ENCODE measurements at regions not wholly inside any gene's neighbourhood (a gene's known extent, or its start where the extent isn't known, plus 50 kb on each side); places are given as distances from the start of the nearest gene placed in this dataset.

GRCh38 chr3:94398036-94398435 lies 335.2 kb downstream of the NSUN3 start:
- POLR2A ChIA-PET (ENCODE audit: partially characterized antibody): no interaction called here
- Histone ChIP-seq H4K91ac (replicated peaks; ENCODE audit: insufficient read length, low read length) (no peak overlapping the region), H2BK120ac (replicated peaks; ENCODE audit: low read depth, low read length) (no peak overlapping the region), H3K27ac (ENCODE audit: low read depth, low read length) (no peak overlapping the region), H4K20me1 (replicated peaks in 1 of 2; ENCODE audit: control insufficient read depth in 1 of 2, insufficient read depth in 2 of 2, low read length in 2 of 2) (no peaks in the 10 kb centered on the region), H3K79me2 (ENCODE audit: control insufficient read depth in 1 of 2, insufficient read depth in 2 of 2, low read length in 2 of 2) (no peaks in the 10 kb centered on the region), H3K4me2 (ENCODE audit: insufficient read depth in 1 of 2, low read depth in 2 of 2, low read length in 2 of 2) (no peak overlapping the region), H3K23me2 (ENCODE audit: low read depth, low read length) (no peaks in the 10 kb centered on the region), H2BK5ac (ENCODE audit: low read depth, low read length) (no peak overlapping the region), H2BK12ac (ENCODE audit: low read depth, low read length) (no peak overlapping the region), H4K5ac (ENCODE audit: insufficient read length, low read depth, low read length) (no peak overlapping the region), H3K4me3 (ENCODE audit: extremely low read depth in 1 of 4, insufficient read depth in 2 of 4, low read depth in 3 of 4, low read length in 4 of 4) (no peak overlapping the region), H3K18ac (ENCODE audit: extremely low read depth, low read length) (no peak overlapping the region), H3K4me1 (replicated peaks in 1 of 4; ENCODE audit: control insufficient read depth in 3 of 4, insufficient read depth in 4 of 4, low read length in 3 of 4) (no peaks in the 10 kb centered on the region), H3K56ac (replicated peaks; ENCODE audit: insufficient read length, low read depth, low read length) (no peak overlapping the region), H2BK20ac (ENCODE audit: low read length) (no peak overlapping the region), H2AFZ (ENCODE audit: low read length) (no peak overlapping the region), H2BK15ac (ENCODE audit: low read length) (no peak overlapping the region), H3K9ac (replicated peaks in 1 of 4; ENCODE audit: extremely low read depth in 1 of 4, low read depth in 3 of 4, low read length in 3 of 4) (no peak overlapping the region), H3K4ac (replicated peaks; ENCODE audit: insufficient read length, low read depth, low read length) (no peak overlapping the region), H3K9me3 (ENCODE audit: insufficient read depth in 2 of 2, low read depth in 1 of 2, low read length in 1 of 2) (no peaks in the 10 kb centered on the region), H3K23ac (ENCODE audit: insufficient read length) (no peak overlapping the region), H3K14ac (ENCODE audit: insufficient read length) (no peak overlapping the region), H3K36me3 (ENCODE audit: control insufficient read depth in 2 of 4, insufficient read depth in 4 of 4, low read length in 3 of 4) (no peaks in the 10 kb centered on the region), H4K8ac (ENCODE audit: extremely low read depth, insufficient read depth, low read length) (no peak overlapping the region), H3K27me3 (replicated peaks in 1 of 4; ENCODE audit: control insufficient read depth in 3 of 4, extremely low read depth in 1 of 4, insufficient read depth in 3 of 4, low read length in 3 of 4) (no peaks in the 10 kb centered on the region), H3K79me1 (ENCODE audit: low read depth, low read length) (no peaks in the 10 kb centered on the region), H2AK5ac (ENCODE audit: low read depth, low read length) (no peak overlapping the region)
- CTCF ChIA-PET (ENCODE audit: partially characterized antibody): no interaction called here
- 86% methylated on average over 1 of the region's 1 CpG; no CpG with 5 or more reads in 1 of the 2 experiments for WGBS, 2 experiments (ENCODE audit: extremely low coverage in 1 of 2, insufficient coverage in 1 of 2, insufficient read length in 1 of 2, insufficient replicate concordance in 2 of 2, low coverage in 1 of 2, low lambda C conversion rate in 2 of 2, missing lambda C conversion rate in 1 of 2)
- no peak for FAIRE-seq
- DNase-seq (ENCODE audit: low read depth in 1 of 2, low spot score in 2 of 2): no peak
- TF ChIP-seq EP300 (IDR thresholded peaks at IDR 0.05; ENCODE audit: borderline replicate concordance in 1 of 2, low read depth in 2 of 2, low read length in 2 of 2) (no peak), KDM1A (IDR thresholded peaks at IDR 0.05; ENCODE audit: borderline replicate concordance, low read length) (no peak), MAFK (IDR thresholded peaks at IDR 0.05; ENCODE audit: low read depth, low read length) (no peak), BACH1 (IDR thresholded peaks at IDR 0.05; ENCODE audit: low read length) (no peak), USF2 (IDR thresholded peaks at IDR 0.05; ENCODE audit: low read length) (no peak)

Measured in H1 (cell line).